ELR (cell line): ENCODE measurements at regions not wholly inside any gene's neighbourhood (a gene's known extent, or its start where the extent isn't known, plus 50 kb on each side); places are given as distances from the start of the nearest gene placed in this dataset.
"Not testable (repeated sequence)": the region's sequence is repeated elsewhere in the genome, so short reads cannot be mapped to it uniquely, and the experiment has no call there.

Experiments
- DNase-seq: peaks from one replicate; pipeline ENCODE4 v3.0.0-alpha.2; 2015; ENCODE audit warnings: low read depth

GRCh38 chr2:63695583-63695982 lies 106.8 kb downstream of the MDH1 start:
- DNase-seq, result no peak

GRCh38 chr2:63696496-63696895 lies 107.7 kb downstream of the MDH1 start:
- DNase-seq, result peak; percentile 7

DNA sequence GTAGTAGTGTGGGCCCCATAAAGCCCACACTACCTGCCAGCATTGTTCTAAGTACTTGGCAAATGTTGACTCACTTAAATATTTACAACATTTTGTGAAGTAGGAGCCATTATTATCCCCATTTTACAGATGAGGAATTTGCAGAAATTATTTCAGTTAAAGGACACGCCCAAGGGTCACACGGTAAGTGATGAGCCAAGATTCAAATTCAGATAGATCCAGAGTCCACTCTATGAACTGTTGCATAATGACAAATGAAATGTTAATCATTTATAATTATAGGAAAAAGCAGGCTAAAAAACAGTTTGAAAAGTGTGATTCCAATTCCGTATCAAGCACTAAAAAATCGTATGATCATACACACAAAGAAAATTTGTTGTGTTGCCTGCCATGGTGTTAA lies 108.4 kb downstream of the MDH1 start:
- DNase-seq, result no peak

DNA sequence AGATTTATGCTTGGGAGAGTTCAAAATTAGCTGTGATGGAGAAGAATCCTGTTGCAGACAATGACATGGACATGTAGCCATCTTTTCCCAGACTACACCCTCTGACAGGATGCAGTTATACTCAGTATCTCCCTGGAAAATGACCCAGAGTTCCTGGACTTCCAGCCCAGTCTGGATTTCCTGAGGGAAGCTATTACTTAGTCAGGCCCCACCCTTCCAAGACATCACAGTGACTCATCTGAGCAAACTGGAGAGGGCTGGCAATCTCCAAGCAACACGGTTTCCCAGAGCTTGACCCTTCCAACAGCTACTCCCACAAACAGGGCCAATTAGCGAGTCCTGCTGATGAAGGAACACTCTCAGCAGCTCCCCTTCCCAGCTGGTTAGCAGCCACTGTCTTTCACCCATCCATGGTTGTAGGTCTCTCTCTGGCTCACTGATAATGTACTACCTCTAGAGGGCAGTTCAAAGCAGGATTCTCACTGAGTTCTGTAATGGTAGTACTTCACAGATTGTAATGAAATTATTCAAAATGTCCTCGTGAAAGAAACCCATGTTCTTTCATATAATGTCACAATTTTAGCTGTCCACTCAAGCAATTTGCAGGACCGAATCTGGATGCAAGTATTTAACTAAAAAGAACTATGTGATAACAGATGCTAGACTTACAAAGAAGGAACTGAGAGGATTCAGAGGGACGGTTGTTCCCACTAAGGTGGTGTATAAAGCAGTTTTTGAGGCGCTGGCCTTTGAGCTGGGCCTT lies 110.2 kb downstream of the MDH1 start:
- peak; percentile 90 for DNase-seq

DNA sequence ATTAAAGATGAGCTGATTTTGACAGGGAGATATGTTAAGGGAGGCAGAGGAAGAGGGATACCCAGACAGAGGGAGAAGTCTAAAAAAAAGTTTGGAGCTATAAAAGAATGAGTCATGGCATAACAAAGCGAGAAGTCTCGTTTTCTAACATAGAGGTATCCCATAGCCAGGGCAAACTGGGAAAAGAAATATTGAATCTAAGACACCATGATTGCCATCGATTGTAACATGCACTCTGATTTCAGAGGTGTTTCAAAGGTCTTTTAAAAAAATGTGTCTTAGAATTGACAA lies 110.7 kb downstream of the MDH1 start:
- DNase-seq, result peak; percentile 49

DNA sequence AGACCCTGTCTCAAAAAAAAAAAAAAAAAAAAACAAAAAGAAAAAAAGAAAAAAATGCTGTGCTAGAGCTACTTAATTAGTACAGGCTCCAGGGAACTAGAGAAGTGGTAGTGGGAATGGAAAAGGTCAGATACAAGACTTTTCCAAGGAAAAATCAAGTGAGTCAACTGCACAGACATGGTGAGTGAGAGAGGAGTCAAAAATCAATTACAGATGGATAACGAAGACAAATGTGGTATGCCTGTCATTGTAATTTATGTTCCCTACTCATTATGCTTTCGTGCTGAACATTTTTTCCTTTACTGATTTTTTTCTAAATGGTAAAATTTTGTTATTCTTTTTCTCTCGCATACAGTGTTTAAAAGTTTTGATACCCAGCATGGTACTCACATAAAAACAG lies 111.5 kb downstream of the MDH1 start:
- no peak for DNase-seq

DNA sequence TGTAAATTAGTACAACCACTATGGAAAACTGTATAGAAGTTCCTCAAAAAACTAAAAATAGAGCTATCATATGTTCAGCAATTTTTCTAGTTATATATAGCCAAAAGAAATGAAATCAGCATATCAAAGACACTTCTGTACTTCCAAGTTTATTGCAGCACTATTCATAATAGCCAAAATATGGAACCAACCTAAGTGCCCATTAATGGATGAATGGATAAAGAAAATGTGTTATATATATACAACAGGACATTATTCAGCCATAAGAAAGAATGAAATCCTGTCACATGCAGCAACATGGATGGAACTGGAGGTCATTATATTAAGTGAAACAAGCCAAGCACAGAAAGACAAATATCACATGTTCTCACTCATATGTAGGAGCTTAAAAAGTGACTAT lies 112.6 kb downstream of the MDH1 start:
- DNase-seq, result no peak

DNA sequence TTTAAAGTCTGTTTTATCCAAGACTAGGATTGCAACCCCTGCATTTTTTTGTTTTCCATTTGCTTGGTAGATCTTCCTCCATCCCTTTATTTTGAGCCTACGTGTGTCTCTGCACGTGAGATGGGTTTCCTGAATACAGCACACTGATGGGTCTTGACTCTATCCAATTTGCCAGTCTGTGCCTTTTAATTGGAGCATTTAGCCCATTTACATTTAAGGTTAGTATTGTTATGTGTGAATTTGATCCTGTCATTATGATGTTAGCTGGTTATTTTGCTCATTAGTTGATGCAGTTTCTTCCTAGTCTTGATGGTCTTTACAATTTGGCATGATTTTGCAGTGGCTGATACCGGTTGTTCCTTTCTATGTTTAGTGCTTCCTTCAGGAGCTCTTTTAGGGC lies 117.3 kb downstream of the MDH1 start:
- DNase-seq, result not testable (repeated sequence)

DNA sequence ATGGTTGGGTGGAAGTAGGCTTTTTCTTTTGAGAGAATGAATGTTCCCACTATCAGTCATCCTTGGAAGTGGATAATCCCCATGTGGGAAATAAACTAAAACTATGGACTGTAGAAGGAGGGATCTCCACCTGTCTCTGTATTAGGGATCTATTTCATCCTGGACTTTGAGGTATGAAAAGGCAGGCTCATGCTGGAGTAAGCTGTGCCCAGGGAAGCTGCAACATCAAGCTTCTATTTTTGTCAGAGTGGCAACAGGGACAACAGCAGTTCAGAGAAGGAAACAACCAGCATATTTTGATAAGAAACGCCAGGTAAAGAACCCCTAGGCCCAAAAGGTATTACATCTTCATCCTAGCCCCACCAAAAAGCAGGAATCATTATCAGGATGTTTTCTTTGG lies 122.0 kb downstream of the MDH1 start:
- no peak for DNase-seq

- peak; percentile 19 for DNase-seq
These were observed 124.0 kb downstream of the MDH1 start for GRCh38 chr2:63712748-63713147.

DNA sequence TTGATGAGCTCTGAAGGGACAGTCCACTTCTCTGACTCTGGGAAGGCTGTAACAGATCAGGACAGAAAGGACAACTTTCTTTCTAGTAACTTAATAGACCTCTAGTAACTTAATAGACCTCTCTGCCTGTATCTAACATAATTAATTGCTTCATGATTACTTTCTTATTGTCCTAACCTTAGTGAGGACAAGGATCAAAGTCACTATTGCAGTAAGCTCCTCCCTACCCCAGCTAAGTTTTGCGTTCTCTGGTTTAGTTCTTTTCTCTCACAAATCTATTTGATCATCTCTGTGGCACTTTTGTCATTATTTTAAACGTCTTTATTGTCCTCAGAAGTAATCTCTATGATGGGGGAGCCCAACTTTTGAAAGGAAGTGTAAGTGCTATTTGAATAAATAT lies 125.5 kb upstream of the UGP2 start:
- no peak for DNase-seq

DNA sequence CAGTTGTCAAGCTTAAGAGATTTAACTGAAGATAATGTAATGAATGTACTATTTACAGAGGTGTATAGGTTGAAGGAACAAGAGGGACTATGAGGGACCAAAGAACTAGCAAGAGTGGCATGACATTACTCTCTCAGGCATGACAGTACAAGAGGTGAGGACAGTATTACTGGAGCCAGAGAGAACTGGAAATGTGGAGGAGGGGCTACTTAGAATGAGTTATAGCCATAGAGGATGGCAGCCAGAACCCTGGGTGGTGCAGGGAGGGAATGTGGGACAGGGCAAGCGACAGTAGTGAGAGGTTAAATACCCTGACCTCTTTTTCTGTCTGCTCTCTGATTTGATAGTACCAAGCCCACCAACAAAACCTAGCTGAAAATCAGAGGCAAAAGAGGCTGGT lies 122.6 kb upstream of the UGP2 start:
- no peak for DNase-seq

DNA sequence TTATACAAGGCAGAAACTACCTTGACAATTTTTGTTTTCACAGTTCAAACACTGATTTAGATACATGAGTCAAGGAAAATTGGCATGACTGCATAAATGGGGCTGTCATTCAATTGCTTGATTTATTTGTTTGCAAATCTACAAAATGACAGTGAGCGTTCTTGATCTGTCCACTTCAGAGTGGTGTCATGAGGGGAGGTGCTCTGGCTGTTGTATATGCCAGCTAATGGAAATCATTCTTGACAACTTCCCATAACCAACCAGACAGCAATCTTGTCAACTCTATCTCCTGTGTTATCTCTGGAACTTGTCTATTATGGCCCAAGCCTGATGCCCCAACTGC lies 120.6 kb upstream of the UGP2 start:
- no peak for DNase-seq

GRCh38 chr2:63722284-63722683 lies 119.4 kb upstream of the UGP2 start:
- DNase-seq, result not testable (repeated sequence)

GRCh38 chr2:63723709-63724108 lies 118.0 kb upstream of the UGP2 start:
- no peak for DNase-seq

DNA sequence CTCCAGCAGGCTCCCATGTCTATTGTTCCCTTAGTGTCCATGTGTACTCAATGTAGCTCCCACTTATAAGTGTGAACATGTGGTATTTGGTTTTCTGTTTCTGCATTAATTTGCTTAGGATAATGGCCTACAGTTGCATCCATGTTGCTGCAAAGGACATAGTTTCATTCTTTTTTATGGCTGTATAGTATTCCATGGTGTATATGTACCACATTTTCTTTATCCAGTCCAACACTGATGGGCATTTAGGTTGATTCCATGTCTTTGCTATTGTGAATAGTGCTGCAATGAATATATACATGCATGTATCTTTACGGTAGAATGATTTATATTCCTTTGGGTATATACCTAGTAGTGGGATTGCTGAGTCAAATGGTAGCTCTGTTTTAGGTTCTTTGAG lies 116.5 kb upstream of the UGP2 start:
- DNase-seq, result not testable (repeated sequence)

- DNase-seq, result no peak
These were observed 112.3 kb upstream of the UGP2 start for GRCh38 chr2:63729362-63729761.

DNA sequence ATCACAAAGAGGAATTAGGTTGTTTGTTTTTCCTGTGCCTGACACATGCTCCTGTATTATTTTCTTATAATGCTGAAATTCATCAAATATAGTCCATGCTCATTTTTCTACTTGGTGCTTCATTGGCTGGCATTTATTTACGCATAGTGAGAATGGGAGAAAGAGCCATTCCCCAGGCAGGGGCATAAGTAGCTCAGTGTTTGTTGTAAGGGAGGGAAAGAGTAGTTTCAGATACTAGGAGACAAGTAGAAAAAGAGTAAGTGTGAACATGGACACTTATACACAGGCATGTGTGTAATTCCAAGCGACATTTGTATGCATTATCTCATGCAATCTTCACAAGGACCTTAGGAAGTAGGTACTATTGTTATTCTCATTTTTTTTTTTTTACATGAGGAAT lies 111.9 kb upstream of the UGP2 start:
- no peak for DNase-seq

- DNase-seq, result no peak
These were observed 107.2 kb upstream of the UGP2 start for GRCh38 chr2:63734510-63734909.

- DNase-seq, result peak; percentile 61
These were observed 106.4 kb upstream of the UGP2 start for GRCh38 chr2:63735263-63735662.

- peak; percentile 28 for DNase-seq
These were observed 105.8 kb upstream of the UGP2 start for GRCh38 chr2:63735931-63736330.

- peak; percentile 20 for DNase-seq
These were observed 105.3 kb upstream of the UGP2 start for GRCh38 chr2:63736354-63736753.

DNA sequence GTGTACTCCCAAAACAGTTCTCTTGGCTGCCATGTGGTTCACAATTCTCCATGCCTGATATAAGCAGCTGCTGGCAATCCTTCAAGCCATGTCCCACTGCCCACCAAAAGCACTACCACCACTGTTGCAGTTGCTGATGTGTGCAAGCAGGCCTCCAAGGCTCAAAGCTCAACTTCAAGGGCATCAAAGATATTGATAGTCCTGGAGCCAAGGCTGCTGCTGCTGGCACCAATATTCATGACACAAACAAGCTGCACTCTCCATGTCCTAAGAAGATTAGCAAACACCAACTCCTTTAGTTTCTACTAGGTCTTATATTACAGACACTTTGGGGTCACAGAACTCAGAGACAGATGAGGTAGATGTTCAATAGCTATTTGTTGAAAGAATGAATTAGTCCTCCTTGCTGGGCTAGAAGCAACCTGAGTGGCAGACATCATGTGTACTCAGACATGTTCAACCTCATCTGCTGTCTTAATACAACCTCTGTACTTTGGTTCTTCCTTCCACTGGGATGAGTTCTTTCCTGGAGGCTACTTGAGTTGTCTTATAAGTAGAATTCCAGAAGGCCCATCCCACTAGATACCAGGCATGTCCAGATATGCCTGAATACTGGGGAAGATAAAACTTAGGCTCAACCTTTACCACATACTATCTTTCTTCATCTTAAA lies 104.5 kb upstream of the UGP2 start:
- DNase-seq, result no peak

GRCh38 chr2:63738019-63738418 lies 103.7 kb upstream of the UGP2 start:
- DNase-seq, result peak; percentile 57
